Stomach (tissue), 8 donors: ENCODE measurements at regions not wholly inside any gene's neighbourhood (a gene's known extent, or its start where the extent isn't known, plus 50 kb on each side); places are given as distances from the start of the nearest gene placed in this dataset.

ENCODE experiments used
- DNase-seq, 2 donors: peaks; one replicate each; pipeline versions ENCODE4 v3.0.0 to v3.0.0-alpha.2; 2013 to 2019
- H3K27ac ChIP-seq, 5 donors: fragments of 200-600 bp in 4 of 5; sonication (generic) in 4 of 5; one replicate each; pipeline ENCODE4 v1.5.1; 2013 to 2019; ENCODE audit warnings: mild to moderate bottlenecking in 1 of 5, moderate library complexity in 1 of 5
- H3K27me3 ChIP-seq, 3 donors: fragments of 200-600 bp; sonication (generic); one replicate each; pipeline ENCODE4 v1.5.1; 2017 to 2019; ENCODE audit warnings: mixed run types in 1 of 3
- H3K36me3 ChIP-seq, 4 donors: fragments of 200-600 bp; sonication (generic); 1 replicate in 3 of 4; 2 replicates in 1 of 4; pipeline ENCODE4 v1.5.1; 2016 to 2019
- H3K4me1 ChIP-seq, 4 donors: fragments of 200-600 bp; sonication (generic); one replicate each; pipeline ENCODE4 v1.5.1; 2016 to 2019
- H3K4me3 ChIP-seq, 4 donors: fragments of 200-600 bp; sonication (generic) in 3 of 4; one replicate each; pipeline ENCODE4 v1.5.1; 2016 to 2019; ENCODE audit warnings: mild to moderate bottlenecking in 1 of 4
- H3K9me3 ChIP-seq, 4 donors: fragments of 200-600 bp; sonication (generic); one replicate each; pipeline ENCODE4 v1.5.1; 2016 to 2019
- CTCF ChIP-seq, 7 experiments: fragments of 450-650 bp in 4 of 7; fragments of 200-600 bp in 3 of 7; sonication (generic) in 3 of 7; IDR thresholded peaks; one replicate each; pipeline ENCODE4 v1.5.1; 2016 to 2019; ENCODE audit warnings: antibody characterized with exemption in 7 of 7, control low read depth in 2 of 7, mild to moderate bottlenecking in 1 of 7
- EP300 ChIP-seq: sonication (generic); formaldehyde crosslinking; IDR thresholded peaks from one replicate; pipeline ENCODE4 v1.6.1; 2017; ENCODE audit warnings: antibody characterized with exemption
- POLR2A ChIP-seq, 4 donors: fragments of 450-650 bp; IDR thresholded peaks; one replicate each; pipeline ENCODE4 v1.6.1; 2016; ENCODE audit warnings: antibody characterized with exemption in 4 of 4, control low read depth in 2 of 4, mild to moderate bottlenecking in 1 of 4, moderate library complexity in 1 of 4
- POLR2AphosphoS5 ChIP-seq, 3 donors: sonication (generic); formaldehyde crosslinking; IDR thresholded peaks; one replicate each; pipeline ENCODE4 v1.6.1; 2016; ENCODE audit warnings: antibody characterized with exemption in 3 of 3
- WGBS, 5 donors: extraction: QIAGEN DNeasy Blood & Tissue Kit in 3 of 5; methylation state at CpG; one replicate each; pipeline versions ENCODE4 v1.1.5 to v1.1.7; 2013 to 2018; 5-methylcytosine and 5-hydroxymethylcytosine counted together
- intact Hi-C: fragments of 100-400 bp; cut with DNase I; formaldehyde crosslinking; loops from one replicate; pipeline ENCODE4 v1.15.1; 2023; ENCODE audit warnings: low total_unique reads
- donor health status: healthy with polysubstance abuse.
- donor health status: Bipolar disorder and iron deficiency.
- donor health status: healthy.

GRCh38 chr1:62370594-62370993 lies 51.4 kb upstream of the KANK4 start:
- no peak for TF ChIP-seq POLR2AphosphoS5 (IDR thresholded peaks at IDR 0.05)
- H3K4me1 ChIP-seq, result no peaks in the 10 kb centered on the region
- no peak overlapping the region for H3K4me3 ChIP-seq
- H3K27me3 ChIP-seq, result no peaks in the 10 kb centered on the region
- no peaks in the 10 kb centered on the region for H3K36me3 ChIP-seq
- DNase-seq, result peak; percentile 36 to 41
- intact Hi-C loops, result no loop called here
- peaks cover 0 to 6% (median 0%) of the 10 kb centered on the region in 4 donors for H3K9me3 ChIP-seq
- WGBS, 5 donors, result 30 to 59% (median 51%) methylated on average over 9 of the region's 9 CpGs
- no peak overlapping the region for H3K27ac ChIP-seq

- Histone ChIP-seq H3K9me3 (peaks cover 0 to 6% (median 0%) of the 10 kb centered on the region in 4 donors), H3K4me3 (no peak overlapping the region), H3K27ac (no peak overlapping the region), H3K4me1 (no peaks in the 10 kb centered on the region), H3K36me3 (no peaks in the 10 kb centered on the region), H3K27me3 (no peaks in the 10 kb centered on the region)
- TF ChIP-seq CTCF (IDR thresholded peaks at IDR 0.05) (no peak), POLR2AphosphoS5 (IDR thresholded peaks at IDR 0.05) (no peak), EP300 (no peak), POLR2A (IDR thresholded peaks at IDR 0.05) (no peak)
- intact Hi-C loops, result no loop called here
- 63 to 67% (median 66%) methylated on average over 2 of the region's 2 CpGs for WGBS, 5 donors
- no peak for DNase-seq
These were observed 52.1 kb upstream of the KANK4 start for GRCh38 chr1:62371375-62371774.

- intact Hi-C loops, result no loop called here
- H3K9me3 ChIP-seq, result no peaks in the 10 kb centered on the region
- no peaks in the 10 kb centered on the region for H3K27me3 ChIP-seq
- H3K4me1 ChIP-seq, result no peaks in the 10 kb centered on the region
- no peak overlapping the region for H3K4me3 ChIP-seq
- DNase-seq, result no peak
- H3K27ac ChIP-seq, result no peak overlapping the region
- TF ChIP-seq EP300, result no peak
- no peak for TF ChIP-seq POLR2AphosphoS5 (IDR thresholded peaks at IDR 0.05)
- TF ChIP-seq POLR2A (IDR thresholded peaks at IDR 0.05), result no peak
- no peak for TF ChIP-seq CTCF (IDR thresholded peaks at IDR 0.05)
- WGBS, 5 donors, result 97 to 99% (median 98%) methylated on average over 5 of the region's 5 CpGs
- H3K36me3 ChIP-seq, result no peaks in the 10 kb centered on the region
These were observed 54.0 kb upstream of the KANK4 start for GRCh38 chr1:62373221-62373620.

GRCh38 chr1:62377043-62377562 lies 57.9 kb upstream of the KANK4 start:
- Histone ChIP-seq H3K27ac (no peak overlapping the region), H3K4me1 (no peaks in the 10 kb centered on the region), H3K9me3 (no peaks in the 10 kb centered on the region), H3K27me3 (no peaks in the 10 kb centered on the region), H3K36me3 (no peaks in the 10 kb centered on the region), H3K4me3 (no peak overlapping the region)
- TF ChIP-seq POLR2A (IDR thresholded peaks at IDR 0.05) (no peak), CTCF (IDR thresholded peaks at IDR 0.05) (no peak), POLR2AphosphoS5 (IDR thresholded peaks at IDR 0.05) (no peak), EP300 (no peak)
- no peak for DNase-seq
- WGBS, 5 donors, result 59 to 72% (median 68%) methylated on average over 3 of the region's 3 CpGs
- intact Hi-C loops, result no loop called here

- intact Hi-C loops, result no loop called here
- DNase-seq, result no peak
- TF ChIP-seq EP300, result no peak
- no peak for TF ChIP-seq POLR2AphosphoS5 (IDR thresholded peaks at IDR 0.05)
- no peak for TF ChIP-seq CTCF (IDR thresholded peaks at IDR 0.05)
- no peak for TF ChIP-seq POLR2A (IDR thresholded peaks at IDR 0.05)
- 89 to 94% (median 90%) methylated on average over 5 of the region's 5 CpGs for WGBS, 5 donors
- H3K4me3 ChIP-seq, result no peak overlapping the region
- H3K27me3 ChIP-seq, result no peaks in the 10 kb centered on the region
- no peaks in the 10 kb centered on the region for H3K36me3 ChIP-seq
- H3K9me3 ChIP-seq, result no peaks in the 10 kb centered on the region
- H3K4me1 ChIP-seq, result peaks cover 3 to 16% (median 13%) of the 10 kb centered on the region in 4 donors
- no peak overlapping the region for H3K27ac ChIP-seq
These were observed 56.7 kb upstream of the USP1 start for GRCh38 chr1:62380181-62380580.
